Right forelimb (tissue), 1 donor: ENCODE measurements at regions not wholly inside any gene's neighbourhood (a gene's known extent, or its start where the extent isn't known, plus 50 kb on each side); places are given as distances from the start of the nearest gene placed in this dataset.

Experiments used
- DNase-seq: peaks from one replicate; pipeline ENCODE4 v3.0.0-alpha.2; 2018

- DNase-seq = no peak
Measured at GRCh38 chr14:62101189-62101588, 339.0 kb downstream of the SNAPC1 start.

GRCh38 chr14:62101673-62102348, 339.6 kb downstream of the SNAPC1 start:
- DNase-seq = no peak

- DNase-seq = no peak
Measured at GRCh38 chr14:62102349-62102725, 340.1 kb downstream of the SNAPC1 start.

- DNase-seq = no peak
Measured at GRCh38 chr14:62103464-62103863, 341.2 kb downstream of the SNAPC1 start.

- DNase-seq = no peak
Measured at GRCh38 chr14:62110941-62111340, 348.7 kb downstream of the SNAPC1 start.

GRCh38 chr14:62117010-62117750, 355.0 kb downstream of the SNAPC1 start:
- peak; percentile 85 for DNase-seq

- no peak for DNase-seq
Measured at GRCh38 chr14:62117751-62118105, 355.5 kb downstream of the SNAPC1 start.

GRCh38 chr14:62118461-62118860, 356.2 kb downstream of the SNAPC1 start:
- no peak for DNase-seq

GRCh38 chr14:62118871-62119270, 356.7 kb downstream of the SNAPC1 start:
- DNase-seq = no peak

GRCh38 chr14:62123961-62124360, 361.7 kb downstream of the SNAPC1 start:
- DNase-seq = no peak

GRCh38 chr14:62125793-62126192, 363.6 kb downstream of the SNAPC1 start:
- no peak for DNase-seq

GRCh38 chr14:62126879-62127478, 364.8 kb downstream of the SNAPC1 start:
- no peak for DNase-seq

GRCh38 chr14:62130441-62130840, 368.2 kb downstream of the SNAPC1 start:
- DNase-seq = no peak

GRCh38 chr14:62133776-62134550, 371.7 kb downstream of the SNAPC1 start:
- DNase-seq = no peak

GRCh38 chr14:62138593-62138992, 376.4 kb downstream of the SNAPC1 start:
- no peak for DNase-seq

- no peak for DNase-seq
Measured at GRCh38 chr14:62141139-62141538, 378.9 kb downstream of the SNAPC1 start.

GRCh38 chr14:62143245-62143644, 381.0 kb downstream of the SNAPC1 start:
- no peak for DNase-seq

GRCh38 chr14:62144863-62145262, 382.6 kb downstream of the SNAPC1 start:
- no peak for DNase-seq

GRCh38 chr14:62146030-62146429, 383.8 kb downstream of the SNAPC1 start:
- DNase-seq = no peak

- DNase-seq = no peak
Measured at GRCh38 chr14:62156052-62156451, 393.8 kb downstream of the SNAPC1 start.

GRCh38 chr14:62158779-62159178, 396.6 kb downstream of the SNAPC1 start:
- no peak for DNase-seq

- no peak for DNase-seq
Measured at GRCh38 chr14:62159314-62159713, 397.1 kb downstream of the SNAPC1 start.

- no peak for DNase-seq
Measured at GRCh38 chr14:62162998-62163589, 400.9 kb downstream of the SNAPC1 start.
